ENCODE measurements at regions not wholly inside any gene's neighbourhood (a gene's known extent, or its start where the extent isn't known, plus 50 kb on each side); places are given as distances from the start of the nearest gene placed in this dataset.

DNA sequence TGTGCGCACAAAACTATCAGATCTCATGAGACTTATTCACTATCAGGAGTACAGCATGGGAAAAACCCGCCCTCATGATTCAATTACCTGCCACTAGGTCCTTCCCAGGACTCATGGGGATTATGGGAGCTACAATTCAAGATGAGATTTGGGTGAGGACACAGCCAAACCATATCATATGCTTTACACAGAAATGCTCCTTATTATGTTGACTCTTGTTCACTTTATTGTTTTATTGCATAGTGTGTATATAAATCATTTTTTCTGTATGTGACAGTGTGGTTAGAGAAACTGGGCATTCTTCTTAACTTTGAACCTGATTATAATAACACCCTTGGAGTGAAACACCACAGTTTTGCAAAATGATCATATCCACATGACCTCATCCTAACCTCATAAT, 212.8 kb upstream of the TNRC6C start:
- FAIRE-seq: no peak
- DNase-seq (ENCODE audit: insufficient read length, low spot score): no peak
- TF ChIP-seq POLR2A (IDR thresholded peaks at IDR 0.05; ENCODE audit: low read depth, low read length): no peak

DNA sequence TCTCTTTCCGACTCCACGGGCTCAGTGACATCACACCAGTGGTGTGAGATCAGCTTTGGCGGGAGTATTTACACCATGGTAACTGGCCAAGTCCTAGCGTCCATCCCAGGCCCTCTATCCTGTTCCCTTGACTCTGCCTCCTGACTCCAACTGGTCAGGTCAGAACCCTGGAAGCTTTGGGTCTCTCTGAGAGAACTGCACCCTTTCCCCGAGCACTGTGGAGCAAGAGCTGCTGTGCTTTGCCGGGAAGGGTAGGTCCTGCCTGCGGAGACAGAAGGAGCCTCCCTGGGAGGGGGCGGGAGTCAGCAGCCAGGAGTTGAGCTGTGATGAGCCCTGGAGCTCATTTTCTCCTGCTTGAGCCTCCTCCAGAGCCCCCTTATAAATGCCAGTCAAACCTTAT, 212.1 kb upstream of the TNRC6C start:
- no peak for TF ChIP-seq POLR2A (IDR thresholded peaks at IDR 0.05; ENCODE audit: low read depth, low read length)
- FAIRE-seq (no peak), DNase-seq (ENCODE audit: insufficient read length, low spot score) (no peak)

DNA sequence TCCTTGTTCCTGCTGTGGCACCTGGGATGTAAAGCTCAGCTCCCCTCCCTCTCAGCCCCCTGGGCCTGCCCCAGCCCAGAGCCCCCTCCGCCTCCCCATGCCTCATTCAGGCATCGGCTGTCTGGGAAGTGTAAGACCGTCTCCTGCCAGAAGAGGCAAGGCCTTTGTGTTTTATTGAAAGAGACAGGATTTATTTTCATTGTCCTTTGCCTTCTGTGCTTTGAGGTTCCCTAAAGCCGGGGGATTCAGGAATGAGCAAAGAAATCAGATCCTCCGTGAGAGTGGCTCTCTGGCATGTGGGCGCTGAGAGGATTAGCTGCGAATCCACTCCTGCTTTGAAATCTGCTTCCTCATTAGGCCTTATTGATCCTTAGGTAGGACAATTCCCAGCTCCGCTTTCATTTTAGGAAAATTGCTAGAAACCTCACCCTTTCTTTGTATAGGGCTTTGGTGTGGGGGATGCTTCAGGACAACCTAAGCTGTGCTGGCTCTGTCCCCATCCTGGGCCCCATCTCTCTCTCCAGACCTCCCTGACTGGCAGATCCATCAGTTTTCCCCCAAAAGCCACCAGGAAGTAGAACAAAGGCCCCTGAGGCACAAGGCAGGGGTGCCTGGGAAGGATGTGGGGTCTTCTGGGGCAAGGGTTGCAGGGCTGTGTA, 211.5 kb upstream of the TNRC6C start:
- TF ChIP-seq POLR2A (IDR thresholded peaks at IDR 0.05; ENCODE audit: low read depth, low read length): no peak
- DNase-seq (ENCODE audit: insufficient read length, low spot score) (no peak), FAIRE-seq (no peak)

DNA sequence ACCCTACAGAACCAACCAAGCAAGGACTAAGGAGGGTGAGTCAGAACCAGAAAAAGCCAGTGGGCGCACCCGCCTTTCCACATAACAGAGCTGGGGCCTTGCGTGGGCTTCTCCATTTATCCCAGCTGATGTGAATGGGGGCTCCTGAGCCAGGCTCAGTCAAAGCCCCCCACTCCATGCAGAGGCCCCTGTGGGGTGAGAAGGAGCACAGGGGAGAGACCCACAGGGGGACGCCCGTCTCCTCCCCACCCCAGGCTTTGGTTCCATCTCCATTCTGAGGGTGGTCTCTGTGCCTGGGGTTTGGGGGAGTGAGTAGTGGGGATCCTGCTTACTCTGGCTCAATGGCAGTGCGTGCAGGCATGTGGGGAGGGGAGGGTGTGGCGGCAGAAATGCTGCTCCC, 210.1 kb upstream of the TNRC6C start:
- no peak for FAIRE-seq
- DNase-seq (ENCODE audit: insufficient read length, low spot score): no peak
- TF ChIP-seq POLR2A (IDR thresholded peaks at IDR 0.05; ENCODE audit: low read depth, low read length): no peak

DNA sequence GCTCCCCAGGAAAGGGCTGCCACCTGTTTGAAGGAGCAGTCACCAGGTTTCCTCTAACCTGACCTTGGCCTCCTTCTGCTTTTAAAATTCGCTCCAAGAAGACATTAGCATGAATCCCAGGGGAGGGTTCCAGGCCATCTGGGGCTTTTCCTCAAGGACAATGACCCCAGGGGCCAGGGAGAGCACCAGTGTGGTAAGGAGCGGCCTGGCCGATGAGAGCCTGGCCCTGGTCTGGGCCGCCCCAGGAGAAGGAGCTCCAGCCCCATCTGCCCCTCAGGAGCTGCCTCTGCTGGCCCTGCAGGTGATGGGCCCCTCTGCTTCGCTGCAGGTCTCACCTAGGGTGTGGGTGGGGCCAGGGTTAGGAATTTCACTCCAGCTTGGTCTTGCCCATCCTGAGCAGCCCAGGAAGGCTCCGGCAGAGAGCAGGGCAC, 209.2 kb upstream of the TNRC6C start:
- DNase-seq (ENCODE audit: insufficient read length, low spot score): no peak
- FAIRE-seq: no peak
- no peak for TF ChIP-seq POLR2A (IDR thresholded peaks at IDR 0.05; ENCODE audit: low read depth, low read length)

DNA sequence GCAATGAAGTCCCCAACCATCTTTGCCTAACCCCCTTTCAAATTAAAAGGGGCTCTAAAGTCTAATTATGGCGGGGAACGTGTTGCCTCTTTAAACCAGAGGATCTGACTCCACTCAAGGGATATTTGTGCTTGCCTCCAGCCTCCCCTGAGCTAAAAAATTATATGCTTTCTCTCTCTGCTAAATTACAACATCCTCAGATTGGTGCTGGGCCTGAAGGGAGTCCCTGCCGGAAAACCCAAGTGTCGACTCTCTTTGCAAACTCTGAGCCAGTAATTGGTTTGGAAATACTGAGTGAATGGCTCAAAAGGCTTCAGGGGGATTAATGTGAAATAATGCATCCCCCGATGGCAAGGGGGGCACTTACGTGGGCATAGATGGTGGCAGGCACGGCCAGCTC, 208.5 kb upstream of the TNRC6C start:
- no peak for TF ChIP-seq POLR2A (IDR thresholded peaks at IDR 0.05; ENCODE audit: low read depth, low read length)

DNA sequence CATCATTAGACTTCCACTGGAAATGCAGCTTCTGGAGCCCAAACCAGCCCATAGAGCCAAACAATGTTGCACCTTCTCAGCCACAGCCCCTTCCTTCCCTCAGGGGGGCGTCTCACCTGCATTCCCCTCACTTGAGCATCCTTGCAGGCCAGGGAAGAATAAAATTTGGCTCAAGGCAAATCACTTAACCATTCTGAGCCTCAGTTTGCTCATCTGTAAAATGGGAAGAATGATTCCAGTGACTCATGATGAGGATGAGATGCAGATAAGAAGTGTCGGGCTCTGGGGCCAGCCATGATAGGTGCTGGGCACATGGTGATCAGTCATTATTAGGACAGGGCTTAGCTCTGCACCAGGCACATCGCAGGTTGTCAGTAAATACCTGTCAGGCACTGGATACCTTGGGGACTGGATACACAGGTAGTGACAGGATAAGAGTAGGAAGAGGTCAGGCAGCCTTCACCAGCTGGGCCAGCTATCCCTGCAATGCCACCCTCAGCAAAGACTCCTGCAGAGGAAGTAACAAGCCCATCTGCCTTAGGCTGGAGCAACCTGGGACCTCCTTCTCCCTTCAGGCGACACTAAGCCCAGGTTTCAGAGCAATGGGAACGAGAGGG, 208.0 kb upstream of the TNRC6C start:
- TF ChIP-seq POLR2A (IDR thresholded peaks at IDR 0.05; ENCODE audit: low read depth, low read length): no peak
- no peak for DNase-seq (ENCODE audit: insufficient read length, low spot score)
- no peak for FAIRE-seq

More for the DNA sequence above, 208.5 kb upstream of the TNRC6C start:
- DNase-seq (ENCODE audit: insufficient read length, low spot score) (no peak), FAIRE-seq (no peak)

DNA sequence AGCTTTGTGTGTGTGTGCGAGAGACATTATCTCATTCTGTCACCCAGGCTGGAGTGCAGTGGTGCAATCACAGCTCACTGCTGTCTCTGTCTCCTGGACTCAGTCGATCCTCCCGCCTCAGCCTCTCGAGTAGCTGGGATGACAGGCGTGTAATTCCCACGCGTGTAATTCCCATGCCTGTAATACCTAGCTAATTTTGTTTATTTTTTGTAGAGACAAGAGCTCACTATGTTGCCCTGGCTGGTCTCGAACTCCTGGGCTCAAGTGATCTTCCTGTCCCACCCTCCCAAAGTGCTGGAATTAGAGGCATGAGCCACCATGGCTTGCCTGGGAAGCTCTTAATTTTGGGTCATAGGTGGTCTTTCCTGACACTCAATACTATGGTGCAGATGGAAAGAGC, 205.3 kb upstream of the TNRC6C start:
- FAIRE-seq (no peak), DNase-seq (ENCODE audit: insufficient read length, low spot score) (no peak)
- TF ChIP-seq POLR2A (IDR thresholded peaks at IDR 0.05; ENCODE audit: low read depth, low read length): no peak

DNA sequence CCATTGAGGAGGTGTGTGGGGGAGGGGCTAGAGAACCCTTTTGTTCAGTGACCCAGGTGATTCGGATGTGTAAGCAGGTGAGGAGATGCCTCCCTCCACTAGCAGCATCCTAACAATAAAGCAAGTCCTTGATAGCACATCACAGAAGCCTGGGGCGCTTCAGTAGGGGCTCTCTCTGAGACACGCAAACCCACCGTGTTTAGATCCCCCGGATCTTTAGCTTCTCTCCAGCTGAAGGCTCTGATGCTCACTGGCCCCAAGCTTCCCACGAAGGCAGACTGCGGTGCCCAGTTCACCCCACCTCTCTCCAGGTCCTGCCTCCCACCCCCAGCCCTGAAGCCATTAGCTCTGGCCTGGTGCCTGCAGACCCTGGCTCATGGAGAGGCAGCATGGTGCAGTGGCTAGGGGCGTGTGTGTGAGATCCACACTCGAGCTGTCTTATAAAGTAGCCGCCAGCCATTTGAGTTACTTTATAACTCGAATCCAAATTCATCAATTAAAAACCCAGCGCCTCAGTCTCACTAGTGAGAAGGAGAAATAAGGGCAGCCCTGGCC, 204.7 kb upstream of the TNRC6C start:
- DNase-seq (ENCODE audit: insufficient read length, low spot score): no peak
- TF ChIP-seq POLR2A (IDR thresholded peaks at IDR 0.05; ENCODE audit: low read depth, low read length): no peak
- no peak for FAIRE-seq

DNA sequence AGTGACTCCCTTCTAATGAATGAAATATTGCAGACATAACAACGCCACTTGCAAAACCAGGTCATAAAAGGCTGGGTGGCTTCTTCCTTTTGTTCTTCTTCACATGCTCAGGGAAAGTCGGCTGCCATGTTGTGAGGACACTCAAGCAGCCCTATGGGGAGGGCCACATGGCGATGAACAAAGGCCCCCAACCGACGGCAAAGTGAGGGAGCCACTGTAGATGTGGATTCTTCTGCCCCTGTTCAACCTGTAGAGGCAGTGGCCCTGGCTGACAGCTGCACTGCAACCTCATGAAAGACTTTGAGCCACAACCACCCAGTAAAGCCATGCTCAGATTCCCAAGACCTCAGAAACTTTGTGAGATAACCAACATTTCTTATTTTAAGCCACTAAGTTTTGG, 203.5 kb upstream of the TNRC6C start:
- no peak for TF ChIP-seq POLR2A (IDR thresholded peaks at IDR 0.05; ENCODE audit: low read depth, low read length)
- FAIRE-seq (no peak), DNase-seq (ENCODE audit: insufficient read length, low spot score) (no peak)

DNA sequence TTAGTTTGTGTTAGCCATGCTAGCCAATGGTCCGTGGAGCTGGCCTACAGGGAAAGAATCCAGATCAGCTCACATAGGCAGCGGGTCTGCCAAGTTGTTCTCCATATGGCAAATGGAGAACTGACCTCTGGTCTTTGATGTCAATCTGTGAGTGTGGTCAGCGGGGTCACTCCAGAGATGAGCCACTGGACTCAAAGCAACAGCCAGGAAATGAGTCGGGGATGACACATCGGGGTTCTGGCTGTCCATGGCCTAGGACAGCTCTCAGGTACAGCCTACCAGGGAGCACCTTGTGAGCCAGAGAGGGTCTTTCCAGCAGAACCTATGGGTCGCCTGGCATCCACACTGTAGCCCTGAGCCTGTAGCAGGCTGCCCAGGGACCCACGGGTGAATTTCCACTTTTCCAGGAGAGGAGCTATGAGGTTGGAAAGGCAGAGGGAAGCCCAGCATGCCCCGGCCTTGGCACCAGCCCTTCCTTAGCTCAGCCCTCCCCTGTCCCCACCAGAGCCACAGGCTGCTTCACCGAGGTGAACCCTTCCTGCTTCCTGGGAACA, 203.0 kb upstream of the TNRC6C start:
- TF ChIP-seq POLR2A (IDR thresholded peaks at IDR 0.05; ENCODE audit: low read depth, low read length): no peak

DNA sequence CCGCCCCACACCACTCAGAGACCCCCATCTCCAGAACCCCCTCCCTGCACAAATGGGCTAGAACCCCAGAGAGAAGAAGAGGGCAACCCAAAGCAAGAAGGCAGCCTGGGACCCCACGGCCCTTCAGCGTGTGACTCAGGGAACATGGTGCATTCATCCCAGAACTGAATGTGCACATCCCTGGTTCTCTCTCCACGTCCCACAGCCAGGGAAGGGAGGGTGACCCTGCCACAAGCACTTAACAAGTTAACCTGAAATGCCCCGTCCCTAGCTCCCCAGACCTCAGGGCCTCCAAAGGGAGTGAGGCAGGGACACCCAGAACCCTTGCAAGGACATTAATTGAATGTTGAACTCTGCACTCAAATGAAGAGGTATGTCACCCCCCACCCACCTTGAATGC, 202.5 kb upstream of the TNRC6C start:
- DNase-seq (ENCODE audit: insufficient read length, low spot score) (no peak), FAIRE-seq (no peak)
- TF ChIP-seq POLR2A (IDR thresholded peaks at IDR 0.05; ENCODE audit: low read depth, low read length): no peak

More for the DNA sequence above, 203.0 kb upstream of the TNRC6C start:
- FAIRE-seq (no peak), DNase-seq (ENCODE audit: insufficient read length, low spot score) (no peak)

DNA sequence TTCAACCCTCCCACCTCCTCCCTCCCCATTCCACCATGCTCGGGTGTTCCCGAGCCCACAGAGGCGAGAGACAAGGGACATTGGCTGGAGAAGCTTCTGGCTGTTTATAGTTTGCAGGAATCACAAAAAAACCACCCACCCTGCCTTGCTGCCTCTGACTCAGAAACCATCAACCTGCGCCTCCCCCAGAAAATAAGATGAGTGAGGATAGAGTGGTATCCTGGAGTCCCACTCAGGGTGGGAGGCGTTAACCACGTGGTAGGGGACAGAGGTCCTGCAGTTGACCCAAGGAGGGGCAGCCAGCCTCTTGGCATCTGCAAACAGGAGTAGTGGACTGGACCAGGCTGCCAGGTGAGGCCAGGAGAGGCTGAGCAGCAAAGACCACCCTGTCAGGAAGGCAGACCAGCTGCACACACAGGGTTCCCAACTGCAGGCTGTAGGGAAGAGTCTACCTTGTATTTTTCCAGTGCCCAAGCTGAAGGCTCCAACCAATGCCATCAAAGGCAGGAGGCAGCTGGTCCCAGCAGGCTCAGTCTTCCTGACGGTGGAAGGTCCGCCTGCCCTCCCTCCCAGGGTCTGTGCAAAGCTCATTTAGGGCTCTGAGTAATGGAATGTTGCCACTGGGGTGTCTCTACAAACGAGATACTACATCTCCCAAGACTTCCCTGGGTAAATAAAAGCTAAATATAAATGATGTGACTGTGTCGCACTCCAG, 201.5 kb upstream of the TNRC6C start:
- no peak for TF ChIP-seq POLR2A (IDR thresholded peaks at IDR 0.05; ENCODE audit: low read depth, low read length)
- DNase-seq (ENCODE audit: insufficient read length, low spot score) (no peak), FAIRE-seq (no peak)

DNA sequence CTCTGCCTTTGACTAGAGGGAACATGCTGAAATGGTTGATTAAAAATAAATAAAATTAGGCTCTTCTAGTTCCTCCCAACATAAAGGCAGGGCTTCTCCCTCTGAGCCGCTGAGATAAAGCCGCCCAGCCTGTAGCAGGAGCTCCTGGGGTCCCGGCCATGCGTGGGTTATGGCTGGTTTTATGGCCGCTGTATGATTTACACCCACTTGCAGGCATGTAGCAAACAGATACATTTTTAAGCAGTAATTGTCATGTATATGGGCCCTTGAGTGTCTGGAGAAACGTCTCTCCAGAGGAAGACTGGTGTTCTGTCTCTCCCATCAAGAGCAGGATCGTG, 201.0 kb upstream of the TNRC6C start:
- no peak for TF ChIP-seq POLR2A (IDR thresholded peaks at IDR 0.05; ENCODE audit: low read depth, low read length)
- DNase-seq (ENCODE audit: insufficient read length, low spot score): no peak
- FAIRE-seq: no peak
